Activated gamma-delta T cell treated with Interleukin-2 at 50 U/mL for 16 hours (primary cell): ENCODE measurements at regions not wholly inside any gene's neighbourhood (a gene's known extent, or its start where the extent isn't known, plus 50 kb on each side); places are given as distances from the start of the nearest gene placed in this dataset.

ENCODE experiments used
- DNase-seq: peaks from one replicate; pipeline ENCODE4 v3.0.0-alpha.2; 2020

GRCh38 chr13:40381935-40382764, 284.3 kb downstream of the FOXO1 start:
- no peak for DNase-seq

GRCh38 chr13:40383132-40383531, 283.3 kb downstream of the FOXO1 start:
- DNase-seq: no peak

GRCh38 chr13:40383885-40384284, 282.6 kb downstream of the FOXO1 start:
- DNase-seq: no peak

GRCh38 chr13:40384976-40385857, 281.2 kb downstream of the FOXO1 start:
- no peak for DNase-seq

- no peak for DNase-seq
These were observed 280.6 kb downstream of the FOXO1 start for GRCh38 chr13:40385858-40386180.

GRCh38 chr13:40386586-40386985, 279.9 kb downstream of the FOXO1 start:
- no peak for DNase-seq

- DNase-seq: no peak
These were observed 278.7 kb downstream of the FOXO1 start for GRCh38 chr13:40387775-40388174.

- peak; percentile 82 for DNase-seq
These were observed 277.8 kb downstream of the FOXO1 start for GRCh38 chr13:40388617-40389016.

- peak; percentile 19 for DNase-seq
These were observed 277.3 kb downstream of the FOXO1 start for GRCh38 chr13:40389081-40389641.

GRCh38 chr13:40390401-40390916, 276.0 kb downstream of the FOXO1 start:
- no peak for DNase-seq

GRCh38 chr13:40391788-40392187, 274.7 kb downstream of the FOXO1 start:
- no peak for DNase-seq

- no peak for DNase-seq
These were observed 272.0 kb downstream of the FOXO1 start for GRCh38 chr13:40394304-40394985.

GRCh38 chr13:40398065-40398464, 268.4 kb downstream of the FOXO1 start:
- DNase-seq: no peak

GRCh38 chr13:40399756-40400155, 266.7 kb downstream of the FOXO1 start:
- DNase-seq: no peak

- DNase-seq: peak; percentile 30
These were observed 264.3 kb downstream of the FOXO1 start for GRCh38 chr13:40401911-40402776.

- DNase-seq: no peak
These were observed 263.5 kb downstream of the FOXO1 start for GRCh38 chr13:40402931-40403431.

GRCh38 chr13:40403509-40404241, 262.8 kb downstream of the FOXO1 start:
- no peak for DNase-seq

- DNase-seq: no peak
These were observed 262.0 kb downstream of the FOXO1 start for GRCh38 chr13:40404407-40404806.

GRCh38 chr13:40404967-40405716, 261.3 kb downstream of the FOXO1 start:
- no peak for DNase-seq
